ENCODE measurements at regions not wholly inside any gene's neighbourhood (a gene's known extent, or its start where the extent isn't known, plus 50 kb on each side); places are given as distances from the start of the nearest gene placed in this dataset.
"Not testable (repeated sequence)": the region's sequence is repeated elsewhere in the genome, so short reads cannot be mapped to it uniquely, and the experiment has no call there.

GRCh38 chr12:33026791-33027190, 130.2 kb upstream of the PKP2 start:
- no peaks in the 10 kb centered on the region for H3K27me3 ChIP-seq
- intact Hi-C loops (cut with DNase I), result no loop called here
- H3K36me3 ChIP-seq, result no peaks in the 10 kb centered on the region
- H3K4me3 ChIP-seq, result no peak overlapping the region
- no peak for DNase-seq
- no peaks in the 10 kb centered on the region for H3K4me1 ChIP-seq
- no peak for TF ChIP-seq POLR2AphosphoS5 (IDR thresholded peaks at IDR 0.05)
- no peak for TF ChIP-seq EP300 (IDR thresholded peaks at IDR 0.05)
- TF ChIP-seq POLR2A (IDR thresholded peaks at IDR 0.05), result no peak
- no peak for TF ChIP-seq CTCF (IDR thresholded peaks at IDR 0.05)
- H3K27ac ChIP-seq, result no peak overlapping the region
- no peaks in the 10 kb centered on the region for H3K9me3 ChIP-seq

GRCh38 chr12:33022724-33023123, 126.1 kb upstream of the PKP2 start:
- DNase-seq; H3K4me3 ChIP-seq; H3K4me1 ChIP-seq; intact Hi-C loops (cut with DNase I); H3K27ac ChIP-seq; H3K36me3 ChIP-seq; H3K27me3 ChIP-seq; H3K9me3 ChIP-seq: not testable (repeated sequence)
- 90 to 93% methylated on average over 20 of the region's 20 CpGs for WGBS, 2 donors

GRCh38 chr12:33017029-33017428, 120.5 kb upstream of the PKP2 start:
- H3K27ac ChIP-seq; DNase-seq; H3K4me1 ChIP-seq; H3K9me3 ChIP-seq; H3K27me3 ChIP-seq; intact Hi-C loops (cut with DNase I); H3K36me3 ChIP-seq; H3K4me3 ChIP-seq: not testable (repeated sequence)
- 48 to 56% methylated on average over 2 of the region's 2 CpGs for WGBS, 2 donors

GRCh38 chr12:33012226-33012625, 115.6 kb upstream of the PKP2 start:
- no peak overlapping the region for H3K27ac ChIP-seq
- H3K36me3 ChIP-seq, result no peaks in the 10 kb centered on the region
- no peak for DNase-seq
- 14 to 38% methylated on average over 3 of the region's 3 CpGs for WGBS, 2 donors
- no peaks in the 10 kb centered on the region for H3K4me1 ChIP-seq
- H3K4me3 ChIP-seq, result no peak overlapping the region
- H3K9me3 ChIP-seq, result no peaks in the 10 kb centered on the region
- intact Hi-C loops (cut with DNase I), result no loop called here
- H3K27me3 ChIP-seq, result no peaks in the 10 kb centered on the region
- no peak for TF ChIP-seq CTCF (IDR thresholded peaks at IDR 0.05)
- no peak for TF ChIP-seq POLR2A (IDR thresholded peaks at IDR 0.05)
- TF ChIP-seq POLR2AphosphoS5 (IDR thresholded peaks at IDR 0.05), result no peak
- TF ChIP-seq EP300 (IDR thresholded peaks at IDR 0.05), result no peak

- 76 to 87% methylated on average over 1 of the region's 1 CpG for WGBS, 2 donors
- TF ChIP-seq POLR2A (IDR thresholded peaks at IDR 0.05) (no peak), POLR2AphosphoS5 (IDR thresholded peaks at IDR 0.05) (no peak), CTCF (IDR thresholded peaks at IDR 0.05) (no peak), EP300 (IDR thresholded peaks at IDR 0.05) (no peak)
- Histone ChIP-seq H3K27me3 (no peaks in the 10 kb centered on the region), H3K4me3 (no peak overlapping the region), H3K4me1 (no peaks in the 10 kb centered on the region), H3K36me3 (no peaks in the 10 kb centered on the region), H3K27ac (no peak overlapping the region), H3K9me3 (no peaks in the 10 kb centered on the region)
- no peak for DNase-seq
- intact Hi-C loops (cut with DNase I), result no loop called here
Observed at GRCh38 chr12:33006106-33006505, 109.5 kb upstream of the PKP2 start.

GRCh38 chr12:33000016-33000415, 103.4 kb upstream of the PKP2 start:
- DNase-seq, result no peak
- H3K27me3 ChIP-seq, result no peaks in the 10 kb centered on the region
- no peak for TF ChIP-seq EP300 (IDR thresholded peaks at IDR 0.05)
- no peak for TF ChIP-seq POLR2A (IDR thresholded peaks at IDR 0.05)
- TF ChIP-seq POLR2AphosphoS5 (IDR thresholded peaks at IDR 0.05), result no peak
- no peak for TF ChIP-seq CTCF (IDR thresholded peaks at IDR 0.05)
- H3K4me3 ChIP-seq, result no peak overlapping the region
- no peak overlapping the region for H3K27ac ChIP-seq
- H3K9me3 ChIP-seq, result no peaks in the 10 kb centered on the region
- no peaks in the 10 kb centered on the region for H3K4me1 ChIP-seq
- H3K36me3 ChIP-seq, result no peaks in the 10 kb centered on the region
- WGBS, 2 donors, result 79 to 83% methylated on average over 2 of the region's 2 CpGs
- intact Hi-C loops (cut with DNase I), result no loop called here

Measured in sigmoid colon (tissue), 6 donors.